ENCODE measurements at regions not wholly inside any gene's neighbourhood (a gene's known extent, or its start where the extent isn't known, plus 50 kb on each side); places are given as distances from the start of the nearest gene placed in this dataset.

- no peak for TF ChIP-seq CTCF (IDR thresholded peaks at IDR 0.05)
- no peak for TF ChIP-seq POLR2AphosphoS5 (IDR thresholded peaks at IDR 0.05)
- TF ChIP-seq POLR2A (IDR thresholded peaks at IDR 0.05) = no peak
Measured at GRCh38 chr11:25779033-25779432, 552.9 kb upstream of the ANO3 start.

All from upper lobe of left lung (tissue), 4 donors.